CD8-positive, alpha-beta memory T cell (primary cell): ENCODE measurements at regions not wholly inside any gene's neighbourhood (a gene's known extent, or its start where the extent isn't known, plus 50 kb on each side); places are given as distances from the start of the nearest gene placed in this dataset.

Experiments used
- CTCF ChIA-PET: fragments of 350-600 bp; sonication (Branson Sonifier 250); formaldehyde crosslinking; loops from one replicate; lab custom pipeline; 2021; ENCODE audit warnings: antibody characterized with exemption; lab: Charles Lee
- POLR2A ChIA-PET: fragments of 350-600 bp; sonication (Branson Sonifier 250); formaldehyde crosslinking; loops from one replicate; lab custom pipeline; 2021; ENCODE audit warnings: antibody characterized with exemption; lab: Charles Lee
- DNase-seq, 5 donors: peaks; one replicate each; pipeline versions ENCODE4 v3.0.0 to v3.0.0-alpha.2; 2020 to 2022; ENCODE audit warnings: mixed read lengths in 1 of 5
- H3K27ac ChIP-seq: one replicate; pipeline ENCODE4 v1.7.0; 2013; ENCODE audit warnings: low read depth, mild to moderate bottlenecking, low read length, moderate library complexity
- H3K27me3 ChIP-seq: 2 replicates; pipeline ENCODE4 v1.7.0; 2013; ENCODE audit warnings: low read length, mild to moderate bottlenecking; ENCODE audit not compliant: insufficient read depth, poor library complexity, severe bottlenecking
- H3K36me3 ChIP-seq: 2 replicates; pipeline ENCODE4 v1.7.0; 2013; ENCODE audit warnings: mild to moderate bottlenecking, low read length, moderate library complexity; ENCODE audit not compliant: insufficient read depth
- H3K4me1 ChIP-seq: 2 replicates; pipeline ENCODE4 v1.7.0; 2013; ENCODE audit warnings: mild to moderate bottlenecking, low read length, moderate library complexity; ENCODE audit not compliant: insufficient read depth
- H3K4me3 ChIP-seq: 2 replicates; pipeline ENCODE4 v1.7.0; 2013; ENCODE audit warnings: mild to moderate bottlenecking, low read length
- H3K9me3 ChIP-seq: 2 replicates; pipeline ENCODE4 v1.7.0; 2013; ENCODE audit warnings: mild to moderate bottlenecking, low read length
- H3K27ac Mint-ChIP-seq, 8 donors: one replicate each; pipeline ENCODE4 v1.8.0; 2020 to 2021; ENCODE audit warnings: mixed read lengths in 8 of 8, mild to moderate bottlenecking in 6 of 8, inconsistent platforms in 3 of 8, moderate library complexity in 3 of 8
- H3K27me3 Mint-ChIP-seq, 2 donors: one replicate each; pipeline ENCODE4 v1.8.0; 2020 to 2021; ENCODE audit warnings: mixed read lengths in 2 of 2, mild to moderate bottlenecking in 1 of 2, moderate library complexity in 1 of 2
- H3K36me3 Mint-ChIP-seq, 3 donors: one replicate each; pipeline ENCODE4 v1.8.0; 2020 to 2021; ENCODE audit warnings: mixed read lengths in 3 of 3, inconsistent platforms in 1 of 3, mild to moderate bottlenecking in 1 of 3
- H3K4me1 Mint-ChIP-seq, 3 donors: one replicate each; pipeline ENCODE4 v1.8.0; 2020 to 2021; ENCODE audit warnings: mixed read lengths in 3 of 3, inconsistent platforms in 1 of 3, mild to moderate bottlenecking in 1 of 3
- H3K4me3 Mint-ChIP-seq, 7 donors: one replicate each; pipeline ENCODE4 v1.8.0; 2020 to 2021; ENCODE audit warnings: mixed read lengths in 7 of 7, mild to moderate bottlenecking in 6 of 7, moderate library complexity in 4 of 7, inconsistent platforms in 2 of 7
- H3K9me3 Mint-ChIP-seq, 5 donors: one replicate each; pipeline ENCODE4 v1.8.0; 2020 to 2022; ENCODE audit warnings: mixed read lengths in 5 of 5, mild to moderate bottlenecking in 3 of 5, moderate library complexity in 2 of 5, inconsistent platforms in 1 of 5

- H3K36me3 ChIP-seq = no peaks in the 10 kb centered on the region
- H3K36me3 Mint-ChIP-seq = no peaks in the 10 kb centered on the region
- no peak overlapping the region for H3K27ac Mint-ChIP-seq
- H3K4me3 Mint-ChIP-seq = no peak overlapping the region
- H3K27me3 ChIP-seq = no peaks in the 10 kb centered on the region
- no peak for DNase-seq
- no peaks in the 10 kb centered on the region for H3K9me3 ChIP-seq
- no peak overlapping the region for H3K27ac ChIP-seq
- H3K27me3 Mint-ChIP-seq = peaks cover 0 to 4% of the 10 kb centered on the region in 2 donors
- no peaks in the 10 kb centered on the region for H3K4me1 Mint-ChIP-seq
- CTCF ChIA-PET = no interaction called here
- POLR2A ChIA-PET = no interaction called here
- no peaks in the 10 kb centered on the region for H3K9me3 Mint-ChIP-seq
- H3K4me3 ChIP-seq = no peak overlapping the region
- H3K4me1 ChIP-seq = no peaks in the 10 kb centered on the region
Measured at GRCh38 chr6:15048367-15048766, 197.5 kb upstream of the JARID2 start.

DNA sequence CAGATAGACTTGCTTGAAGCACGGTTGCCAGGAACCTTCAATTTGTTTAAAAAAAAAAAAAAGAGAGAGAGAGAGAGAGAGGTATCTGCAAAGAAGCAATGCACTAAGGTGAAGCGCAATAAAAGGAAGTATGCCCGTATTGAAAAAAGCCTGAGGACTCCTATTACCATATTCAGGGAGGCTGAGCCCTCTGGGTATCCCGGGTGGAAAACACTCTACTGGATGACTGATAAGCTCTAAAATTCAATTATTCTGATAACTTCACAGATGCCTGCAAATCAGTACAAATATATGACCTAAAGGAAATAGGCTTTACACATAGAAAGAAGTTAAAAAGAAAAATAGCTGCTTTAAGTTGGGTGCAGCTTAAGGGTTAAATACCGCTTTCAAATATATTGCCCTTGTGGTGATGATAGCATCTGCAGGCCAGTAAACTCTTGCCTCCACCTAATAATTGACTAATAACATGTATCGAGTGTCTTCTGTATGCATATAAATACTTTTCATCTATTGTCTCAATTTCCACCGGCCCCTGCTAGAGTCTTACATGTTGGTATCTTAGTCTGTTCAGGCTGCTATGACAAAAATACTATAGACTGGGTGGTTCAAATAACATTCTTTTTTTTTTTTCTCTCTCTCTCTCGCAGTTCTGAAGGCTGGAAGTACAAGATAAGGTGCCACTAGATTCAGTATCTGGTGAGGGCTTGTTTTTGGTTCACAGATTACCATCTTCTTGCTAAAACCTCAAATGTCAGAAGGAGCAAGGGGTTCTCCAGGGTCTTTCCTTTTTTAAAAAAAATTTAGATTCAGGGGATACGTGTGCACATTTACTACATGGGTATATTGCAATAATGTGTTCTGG lies 187.4 kb upstream of the JARID2 start:
- H3K27me3 Mint-ChIP-seq = no peaks in the 10 kb centered on the region
- Histone ChIP-seq H3K27me3 (no peaks in the 10 kb centered on the region), H3K27ac (no peak overlapping the region), H3K4me3 (no peak overlapping the region), H3K36me3 (no peaks in the 10 kb centered on the region), H3K4me1 (no peaks in the 10 kb centered on the region), H3K9me3 (no peaks in the 10 kb centered on the region)
- H3K9me3 Mint-ChIP-seq = peaks cover 0 to 2% (median 0%) of the 10 kb centered on the region in 5 donors
- ChIA-PET CTCF (no interaction called here), POLR2A (no interaction called here)
- no peak overlapping the region for H3K4me3 Mint-ChIP-seq
- H3K27ac Mint-ChIP-seq = no peak overlapping the region
- no peaks in the 10 kb centered on the region for H3K4me1 Mint-ChIP-seq
- H3K36me3 Mint-ChIP-seq = no peaks in the 10 kb centered on the region
- DNase-seq = no peak

GRCh38 chr6:15061180-15061641 lies 184.7 kb upstream of the JARID2 start:
- H3K36me3 ChIP-seq = no peaks in the 10 kb centered on the region
- H3K27me3 ChIP-seq = no peaks in the 10 kb centered on the region
- ChIA-PET POLR2A (no interaction called here), CTCF (interaction anchor here (1.2 kb wide), 1 partner anchor 12 kb away, joined by 3 read pairs; no protein-coding TSS in a partner anchor)
- Mint-ChIP-seq H3K27ac (no peak overlapping the region), H3K9me3 (peaks cover 0 to 2% (median 0%) of the 10 kb centered on the region in 5 donors), H3K27me3 (no peaks in the 10 kb centered on the region), H3K36me3 (no peaks in the 10 kb centered on the region), H3K4me1 (no peaks in the 10 kb centered on the region), H3K4me3 (no peak overlapping the region)
- no peak for DNase-seq
- no peak overlapping the region for H3K4me3 ChIP-seq
- H3K27ac ChIP-seq = no peak overlapping the region
- no peaks in the 10 kb centered on the region for H3K4me1 ChIP-seq
- H3K9me3 ChIP-seq = no peaks in the 10 kb centered on the region

DNA sequence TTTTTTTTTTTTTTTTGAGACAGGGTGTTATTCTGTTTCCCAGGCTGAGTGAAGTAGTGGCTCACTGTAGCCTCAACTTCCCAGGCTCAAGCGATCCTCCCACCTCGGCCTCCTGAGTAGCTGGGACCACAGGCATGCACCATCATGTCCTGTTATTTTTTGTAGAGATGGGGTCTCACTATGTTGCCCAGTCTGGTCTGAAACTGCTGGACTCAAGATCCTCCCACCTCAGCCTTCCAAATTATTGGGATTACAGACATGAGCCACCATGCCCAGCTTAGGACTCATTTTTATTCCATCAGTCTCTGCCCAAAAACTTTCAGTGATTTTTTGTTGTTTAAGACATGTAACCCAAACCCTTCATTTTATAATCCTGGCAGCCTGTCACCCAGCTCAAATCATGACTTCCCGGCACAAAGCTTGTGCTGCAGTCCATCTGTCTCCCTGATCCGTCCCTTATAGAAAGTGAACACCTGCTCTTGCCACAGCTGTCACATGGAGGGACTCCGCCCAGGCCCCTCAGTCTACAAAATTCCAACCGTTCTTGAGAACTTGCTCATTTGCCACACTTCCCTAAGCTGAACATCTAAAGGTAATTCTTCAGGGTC lies 183.9 kb upstream of the JARID2 start:
- H3K27ac Mint-ChIP-seq = no peak overlapping the region
- Histone ChIP-seq H3K4me1 (no peaks in the 10 kb centered on the region), H3K4me3 (no peak overlapping the region), H3K36me3 (no peaks in the 10 kb centered on the region), H3K9me3 (no peaks in the 10 kb centered on the region), H3K27ac (no peak overlapping the region), H3K27me3 (no peaks in the 10 kb centered on the region)
- no peaks in the 10 kb centered on the region for H3K27me3 Mint-ChIP-seq
- POLR2A ChIA-PET = no interaction called here
- H3K9me3 Mint-ChIP-seq = peaks cover 0 to 2% (median 0%) of the 10 kb centered on the region in 5 donors
- H3K4me3 Mint-ChIP-seq = no peak overlapping the region
- no peak for DNase-seq
- CTCF ChIA-PET = no interaction called here
- H3K4me1 Mint-ChIP-seq = no peaks in the 10 kb centered on the region
- no peaks in the 10 kb centered on the region for H3K36me3 Mint-ChIP-seq

DNA sequence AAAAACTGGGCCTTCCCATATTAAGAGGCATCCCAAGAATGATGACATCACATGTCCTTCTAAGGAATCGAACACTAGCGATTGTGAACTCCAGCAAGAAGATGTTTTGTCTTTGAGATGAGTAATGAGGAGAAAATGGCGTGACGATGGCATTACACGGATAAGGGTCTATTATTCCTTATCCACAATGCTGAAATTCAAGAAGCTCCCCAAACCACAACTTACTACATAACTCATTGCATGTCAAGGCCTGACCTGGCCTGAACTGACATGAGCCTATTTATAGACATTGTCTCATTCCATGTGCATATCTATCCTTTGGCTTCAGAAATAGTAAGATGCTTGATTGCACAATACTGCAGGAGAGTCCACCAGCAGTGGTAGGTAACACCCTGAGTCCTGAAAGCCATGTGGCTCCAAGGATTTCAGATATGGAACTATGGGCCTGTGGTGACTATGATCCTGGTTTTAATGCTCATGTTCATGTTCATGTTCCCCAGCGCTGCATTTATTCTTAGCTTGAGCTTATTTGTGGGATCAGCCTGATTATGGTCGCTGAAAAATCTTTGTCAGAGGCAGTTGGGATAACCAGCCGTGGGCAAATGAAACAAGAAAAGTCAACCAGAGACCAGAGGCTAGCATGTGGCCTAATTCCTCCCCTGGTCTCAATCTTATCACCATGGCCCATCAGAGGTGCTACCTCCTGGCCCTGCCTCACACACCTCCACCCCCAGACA lies 183.2 kb upstream of the JARID2 start:
- Mint-ChIP-seq H3K36me3 (no peaks in the 10 kb centered on the region), H3K27me3 (no peaks in the 10 kb centered on the region), H3K4me3 (no peak overlapping the region), H3K9me3 (peaks cover 0 to 2% (median 0%) of the 10 kb centered on the region in 5 donors), H3K27ac (no peak overlapping the region), H3K4me1 (no peaks in the 10 kb centered on the region)
- H3K36me3 ChIP-seq = no peaks in the 10 kb centered on the region
- H3K9me3 ChIP-seq = no peaks in the 10 kb centered on the region
- H3K27me3 ChIP-seq = no peaks in the 10 kb centered on the region
- H3K4me1 ChIP-seq = no peaks in the 10 kb centered on the region
- no peak overlapping the region for H3K4me3 ChIP-seq
- ChIA-PET POLR2A (no interaction called here), CTCF (no interaction called here)
- DNase-seq = no peak
- H3K27ac ChIP-seq = peak overlapping the region; percentile 7

DNA sequence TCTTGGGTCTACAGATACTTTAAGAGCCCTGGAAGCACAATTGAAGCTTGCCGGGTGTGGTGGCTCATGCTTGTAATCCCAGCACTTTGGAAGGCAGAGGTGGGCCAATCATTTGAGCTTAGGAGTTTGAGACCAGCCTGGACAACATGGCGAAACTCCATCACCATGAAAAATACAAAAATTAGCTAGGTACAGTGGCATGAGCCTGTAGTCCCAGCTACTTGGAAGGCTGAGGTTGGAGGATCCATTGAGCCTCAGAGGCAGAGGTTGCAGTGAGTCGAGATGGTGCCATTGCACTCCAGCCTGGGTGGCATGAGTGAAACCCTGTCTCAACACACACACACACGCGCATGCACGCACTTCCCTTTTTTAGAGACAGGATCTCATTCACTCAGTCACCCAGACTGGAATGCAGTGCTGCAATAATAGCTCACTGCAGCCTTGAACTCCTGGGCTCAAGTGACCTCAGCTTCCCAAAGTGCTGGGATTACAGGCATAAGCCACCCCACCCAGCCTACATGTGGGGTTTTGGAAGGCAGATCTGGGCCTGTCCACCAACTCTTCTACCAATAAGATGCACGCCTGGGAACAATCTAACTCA lies 182.5 kb upstream of the JARID2 start:
- no peak for DNase-seq
- Histone ChIP-seq H3K27me3 (no peaks in the 10 kb centered on the region), H3K27ac (peak overlapping the region; percentile 7), H3K4me3 (no peak overlapping the region), H3K9me3 (no peaks in the 10 kb centered on the region), H3K4me1 (no peaks in the 10 kb centered on the region), H3K36me3 (no peaks in the 10 kb centered on the region)
- POLR2A ChIA-PET = no interaction called here
- CTCF ChIA-PET = no interaction called here
- Mint-ChIP-seq H3K27ac (no peak overlapping the region), H3K27me3 (no peaks in the 10 kb centered on the region), H3K9me3 (peaks cover 0 to 2% (median 0%) of the 10 kb centered on the region in 5 donors), H3K36me3 (no peaks in the 10 kb centered on the region), H3K4me1 (no peaks in the 10 kb centered on the region), H3K4me3 (no peak overlapping the region)

DNA sequence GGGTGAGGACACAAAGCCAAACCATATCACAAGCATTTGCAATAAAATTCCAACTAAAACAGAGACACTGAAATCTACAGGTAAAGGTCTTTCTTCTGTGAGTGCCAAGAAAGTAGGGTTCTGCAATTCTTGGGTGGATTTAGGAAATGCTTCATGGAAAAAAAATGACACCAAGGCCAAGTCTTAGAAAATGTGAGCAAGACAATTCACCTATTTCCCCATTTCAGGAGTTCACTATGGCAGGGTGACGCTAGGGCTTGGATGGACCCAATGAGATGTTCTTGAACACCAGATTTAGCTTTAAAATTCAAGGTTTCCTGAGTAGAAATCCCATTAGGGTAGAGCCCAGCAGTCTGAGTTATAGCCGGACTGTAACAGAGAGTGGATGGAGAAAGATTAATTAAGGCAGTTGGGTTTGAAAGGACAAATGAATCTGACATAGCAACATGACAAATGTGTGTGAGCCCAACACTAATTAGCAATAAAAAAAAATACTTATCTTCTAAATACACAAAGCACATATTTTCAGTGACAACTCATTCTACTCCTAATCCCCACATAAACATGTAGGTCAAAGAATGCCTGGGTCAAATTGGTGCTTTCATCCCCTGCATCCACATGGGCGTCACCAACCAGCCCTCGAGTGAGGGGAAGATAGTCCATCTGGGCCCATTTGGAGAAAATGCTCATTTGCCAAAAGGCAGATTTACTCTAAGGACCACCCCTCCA lies 180.4 kb upstream of the JARID2 start:
- Histone ChIP-seq H3K36me3 (no peaks in the 10 kb centered on the region), H3K4me1 (no peaks in the 10 kb centered on the region), H3K9me3 (no peaks in the 10 kb centered on the region), H3K27me3 (no peaks in the 10 kb centered on the region), H3K4me3 (no peak overlapping the region), H3K27ac (no peak overlapping the region)
- no peaks in the 10 kb centered on the region for H3K27me3 Mint-ChIP-seq
- ChIA-PET POLR2A (no interaction called here), CTCF (no interaction called here)
- DNase-seq = no peak
- H3K36me3 Mint-ChIP-seq = no peaks in the 10 kb centered on the region
- no peak overlapping the region for H3K4me3 Mint-ChIP-seq
- no peaks in the 10 kb centered on the region for H3K9me3 Mint-ChIP-seq
- H3K4me1 Mint-ChIP-seq = no peaks in the 10 kb centered on the region
- H3K27ac Mint-ChIP-seq = no peak overlapping the region
